ENCODE measurements at regions not wholly inside any gene's neighbourhood (a gene's known extent, or its start where the extent isn't known, plus 50 kb on each side); places are given as distances from the start of the nearest gene placed in this dataset.

- Mint-ChIP-seq H3K27ac (peak overlapping the region in 1 of 3 experiments; percentile 66), H3K9me3 (peaks cover 4% of the 10 kb centered on the region), H3K36me3 (ENCODE audit: low read depth) (no peaks in the 10 kb centered on the region), H3K27me3 (ENCODE audit: low read depth) (peaks cover 4% of the 10 kb centered on the region), H3K4me3 (no peak overlapping the region), H3K4me1 (peaks cover 15% of the 10 kb centered on the region)
- TF ChIP-seq, protein P1, sequence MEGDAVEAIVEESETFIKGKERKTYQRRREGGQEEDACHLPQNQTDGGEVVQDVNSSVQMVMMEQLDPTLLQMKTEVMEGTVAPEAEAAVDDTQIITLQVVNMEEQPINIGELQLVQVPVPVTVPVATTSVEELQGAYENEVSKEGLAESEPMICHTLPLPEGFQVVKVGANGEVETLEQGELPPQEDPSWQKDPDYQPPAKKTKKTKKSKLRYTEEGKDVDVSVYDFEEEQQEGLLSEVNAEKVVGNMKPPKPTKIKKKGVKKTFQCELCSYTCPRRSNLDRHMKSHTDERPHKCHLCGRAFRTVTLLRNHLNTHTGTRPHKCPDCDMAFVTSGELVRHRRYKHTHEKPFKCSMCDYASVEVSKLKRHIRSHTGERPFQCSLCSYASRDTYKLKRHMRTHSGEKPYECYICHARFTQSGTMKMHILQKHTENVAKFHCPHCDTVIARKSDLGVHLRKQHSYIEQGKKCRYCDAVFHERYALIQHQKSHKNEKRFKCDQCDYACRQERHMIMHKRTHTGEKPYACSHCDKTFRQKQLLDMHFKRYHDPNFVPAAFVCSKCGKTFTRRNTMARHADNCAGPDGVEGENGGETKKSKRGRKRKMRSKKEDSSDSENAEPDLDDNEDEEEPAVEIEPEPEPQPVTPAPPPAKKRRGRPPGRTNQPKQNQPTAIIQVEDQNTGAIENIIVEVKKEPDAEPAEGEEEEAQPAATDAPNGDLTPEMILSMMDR (IDR thresholded peaks at IDR 0.05; ENCODE audit: unreplicated experiment in 3 of 3), result no peak
These were observed 123.0 kb downstream of the CHD9NB start for GRCh38 chr16:52929478-52930400.

GRCh38 chr16:52928955-52929354 is 123.7 kb downstream of the CHD9NB start:
- TF ChIP-seq, protein P1 (IDR thresholded peaks at IDR 0.05; ENCODE audit: unreplicated experiment in 3 of 3), result no peak
- Mint-ChIP-seq H3K9me3 (peaks cover 4% of the 10 kb centered on the region), H3K36me3 (ENCODE audit: low read depth) (no peaks in the 10 kb centered on the region), H3K27me3 (ENCODE audit: low read depth) (no peaks in the 10 kb centered on the region), H3K27ac (no peak overlapping the region), H3K4me3 (no peak overlapping the region), H3K4me1 (peaks cover 15% of the 10 kb centered on the region)

- Mint-ChIP-seq H3K4me3 (no peak overlapping the region), H3K36me3 (ENCODE audit: low read depth) (no peaks in the 10 kb centered on the region), H3K4me1 (peaks cover 4% of the 10 kb centered on the region), H3K9me3 (peaks cover 2% of the 10 kb centered on the region), H3K27ac (no peak overlapping the region), H3K27me3 (ENCODE audit: low read depth) (no peaks in the 10 kb centered on the region)
- TF ChIP-seq, protein P1 (IDR thresholded peaks at IDR 0.05; ENCODE audit: unreplicated experiment in 3 of 3), result no peak
These were observed 127.6 kb downstream of the CHD9NB start for GRCh38 chr16:52925143-52925542.

- no peak overlapping the region for H3K4me3 Mint-ChIP-seq
- no peaks in the 10 kb centered on the region for H3K27me3 Mint-ChIP-seq (ENCODE audit: low read depth)
- TF ChIP-seq, protein P1 (IDR thresholded peaks at IDR 0.05; ENCODE audit: unreplicated experiment in 3 of 3), result no peak
- peaks cover 4% of the 10 kb centered on the region for H3K4me1 Mint-ChIP-seq
- H3K36me3 Mint-ChIP-seq (ENCODE audit: low read depth), result no peaks in the 10 kb centered on the region
- peaks cover 2% of the 10 kb centered on the region for H3K9me3 Mint-ChIP-seq
- no peak overlapping the region for H3K27ac Mint-ChIP-seq
These were observed 128.5 kb downstream of the CHD9NB start for GRCh38 chr16:52924162-52924561.

- H3K4me3 Mint-ChIP-seq, result no peak overlapping the region
- H3K4me1 Mint-ChIP-seq, result no peaks in the 10 kb centered on the region
- peaks cover 2% of the 10 kb centered on the region for H3K9me3 Mint-ChIP-seq
- no peaks in the 10 kb centered on the region for H3K36me3 Mint-ChIP-seq (ENCODE audit: low read depth)
- H3K27me3 Mint-ChIP-seq (ENCODE audit: low read depth), result no peaks in the 10 kb centered on the region
- no peak overlapping the region for H3K27ac Mint-ChIP-seq
- TF ChIP-seq, protein P1 (IDR thresholded peaks at IDR 0.05; ENCODE audit: unreplicated experiment in 3 of 3), result no peak
These were observed 131.6 kb downstream of the CHD9NB start for GRCh38 chr16:52921104-52921503.

DNA sequence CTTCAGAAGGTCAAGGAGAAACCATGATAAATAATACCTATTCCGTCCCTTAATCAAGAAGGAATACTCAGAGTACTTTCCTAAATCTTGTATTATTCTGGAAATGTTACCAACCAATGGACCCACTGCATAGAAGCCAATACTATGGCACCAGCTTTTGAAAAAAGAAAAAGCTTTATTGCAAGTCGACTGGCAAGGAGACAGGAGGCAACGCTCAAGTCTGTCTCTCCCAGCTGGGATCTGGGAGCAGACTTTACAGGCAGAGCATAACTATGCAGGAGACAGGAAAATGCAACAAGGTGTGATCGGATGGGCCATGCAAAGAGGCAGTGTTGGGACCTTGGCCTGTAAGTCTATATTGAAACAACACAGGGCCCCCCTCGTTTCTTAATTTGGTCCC is 132.4 kb downstream of the CHD9NB start:
- Mint-ChIP-seq H3K4me1 (no peaks in the 10 kb centered on the region), H3K27me3 (ENCODE audit: low read depth) (no peaks in the 10 kb centered on the region), H3K36me3 (ENCODE audit: low read depth) (no peaks in the 10 kb centered on the region), H3K4me3 (no peak overlapping the region), H3K27ac (no peak overlapping the region), H3K9me3 (peaks cover 2% of the 10 kb centered on the region)
- TF ChIP-seq, protein P1 (IDR thresholded peaks at IDR 0.05; ENCODE audit: unreplicated experiment in 3 of 3), result no peak

All from nephron (organoid).